Hypothalamus (tissue), 51 donors: ENCODE measurements at regions not wholly inside any gene's neighbourhood (a gene's known extent, or its start where the extent isn't known, plus 50 kb on each side); places are given as distances from the start of the nearest gene placed in this dataset.

Experiments used
- DNase-seq, 51 donors: peaks; one replicate each; lab custom pipeline; 2025; lab: John Stamatoyannopoulos, UW

DNA sequence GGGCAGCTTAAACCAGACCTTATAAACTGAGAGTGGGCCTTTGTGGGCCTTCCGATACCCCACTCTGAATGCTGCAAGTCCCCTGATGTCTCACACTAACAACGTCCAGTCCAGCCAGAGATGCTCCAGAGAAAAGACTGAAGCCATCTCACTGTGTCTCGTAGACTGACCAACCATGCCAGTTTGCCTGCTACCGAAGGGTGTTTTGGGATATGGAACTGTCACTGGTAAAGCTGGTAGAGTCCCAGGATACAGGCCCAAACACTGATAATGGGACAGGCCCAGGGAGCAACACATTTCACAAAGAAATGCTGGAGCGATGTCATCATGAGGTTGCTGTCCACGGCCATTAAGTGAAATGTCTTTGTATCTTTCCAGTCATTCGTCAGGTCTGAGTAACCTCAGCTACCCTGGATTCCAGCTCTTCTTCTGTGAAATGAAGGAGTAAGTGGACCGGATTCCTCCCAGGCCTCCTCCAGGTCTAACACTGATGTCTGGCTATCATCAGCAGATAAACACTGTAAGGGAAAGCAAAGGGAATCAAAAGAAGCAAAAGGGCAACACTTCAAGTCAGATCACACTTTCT lies 81.6 kb downstream of the SLC5A7 start:
- DNase-seq: no peak

DNA sequence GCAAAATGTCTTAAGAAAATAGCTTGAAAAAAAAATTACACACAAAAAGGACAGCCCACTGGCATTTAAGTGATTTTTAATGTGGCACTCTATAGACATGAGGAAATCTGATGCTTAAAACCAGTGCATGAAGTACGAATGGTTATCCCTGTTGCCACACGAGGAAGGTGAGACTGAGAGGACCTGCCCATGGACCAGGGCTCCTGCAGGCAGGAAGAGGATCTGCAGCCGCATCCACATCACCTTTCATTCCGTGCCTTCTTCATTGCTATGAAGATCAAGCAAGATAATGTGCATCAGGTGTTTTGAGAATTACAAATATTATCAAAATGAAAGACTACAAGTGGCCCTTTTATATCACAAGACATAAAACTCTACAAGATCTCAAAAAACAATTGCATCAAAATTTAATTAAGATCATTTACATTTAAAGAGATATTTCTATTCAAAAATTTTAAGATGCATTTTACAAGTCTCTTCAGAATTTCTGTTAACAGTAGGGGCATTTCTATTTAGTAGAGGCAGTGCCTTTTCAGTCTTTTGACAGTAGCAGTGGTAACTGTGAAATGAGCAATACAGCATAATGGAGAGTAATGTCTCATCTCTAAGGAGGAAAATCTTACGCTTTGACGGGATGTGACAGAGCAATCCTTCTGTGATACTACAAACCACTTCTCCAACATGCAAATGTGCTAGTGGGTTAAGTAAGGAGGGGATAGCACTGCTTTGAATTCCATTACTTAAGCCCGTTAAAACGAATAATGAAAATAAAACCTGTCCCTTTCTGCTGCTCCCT lies 83.4 kb downstream of the SLC5A7 start:
- no peak for DNase-seq

- no peak for DNase-seq
Measured at GRCh38 chr2:108073415-108074072, 87.2 kb downstream of the SLC5A7 start.

DNA sequence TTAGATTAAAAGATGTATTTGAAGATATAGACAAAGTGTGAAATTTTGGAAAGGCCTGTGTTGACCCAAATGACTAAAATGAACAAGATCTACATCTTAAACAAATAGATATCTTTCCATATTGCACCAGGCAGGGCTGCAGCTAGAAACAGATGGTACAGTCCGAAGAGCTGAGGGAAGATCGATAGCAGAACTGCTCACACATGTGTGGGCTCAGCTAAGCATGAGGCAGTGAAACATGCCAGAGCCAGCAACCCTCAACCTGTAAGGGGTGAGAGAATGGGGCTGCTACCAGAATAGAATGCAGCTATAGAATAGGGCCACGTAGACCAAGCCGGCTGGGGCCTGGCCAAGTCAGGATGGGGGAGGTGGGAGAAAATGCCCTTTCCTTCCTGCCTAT lies 87.8 kb downstream of the SLC5A7 start:
- DNase-seq: no peak

DNA sequence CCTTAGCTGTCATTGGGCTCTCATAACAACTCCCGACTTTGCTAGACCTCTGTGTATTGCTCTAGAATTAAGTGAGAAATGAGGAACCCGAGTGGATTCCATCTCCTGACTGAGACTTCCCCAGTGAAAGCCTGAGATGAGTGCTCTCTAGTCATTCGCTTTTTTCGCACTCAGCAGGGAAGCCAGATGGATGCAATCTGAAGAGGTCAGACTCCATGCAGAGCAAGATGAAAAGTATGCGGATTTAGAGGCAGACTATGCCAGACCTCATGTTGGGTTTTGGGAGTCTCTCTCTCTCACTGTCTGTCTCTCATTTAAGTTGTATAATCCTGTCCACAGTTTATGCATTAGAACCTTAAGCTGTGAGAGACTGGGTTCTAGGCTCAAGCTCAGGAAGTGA lies 88.6 kb downstream of the SLC5A7 start:
- DNase-seq: no peak

DNA sequence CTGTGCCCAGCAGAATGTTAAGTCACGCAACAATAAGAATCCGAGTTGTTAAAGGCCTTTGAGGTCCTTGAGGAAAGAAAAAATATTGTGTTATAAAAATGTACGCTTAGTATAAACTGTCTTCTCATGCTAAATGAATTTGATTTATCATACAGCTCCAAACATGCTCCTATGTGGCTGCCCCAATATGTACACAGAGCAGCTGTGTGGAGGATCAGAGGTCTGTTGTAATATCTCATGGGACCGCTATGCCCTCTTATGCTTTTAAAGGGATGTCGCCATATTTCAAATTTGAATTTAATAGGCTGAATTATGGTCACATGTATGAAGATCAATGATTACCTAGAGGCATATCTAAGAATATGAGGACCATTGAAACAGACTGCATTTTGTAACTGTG lies 90.2 kb downstream of the SLC5A7 start:
- no peak for DNase-seq

DNA sequence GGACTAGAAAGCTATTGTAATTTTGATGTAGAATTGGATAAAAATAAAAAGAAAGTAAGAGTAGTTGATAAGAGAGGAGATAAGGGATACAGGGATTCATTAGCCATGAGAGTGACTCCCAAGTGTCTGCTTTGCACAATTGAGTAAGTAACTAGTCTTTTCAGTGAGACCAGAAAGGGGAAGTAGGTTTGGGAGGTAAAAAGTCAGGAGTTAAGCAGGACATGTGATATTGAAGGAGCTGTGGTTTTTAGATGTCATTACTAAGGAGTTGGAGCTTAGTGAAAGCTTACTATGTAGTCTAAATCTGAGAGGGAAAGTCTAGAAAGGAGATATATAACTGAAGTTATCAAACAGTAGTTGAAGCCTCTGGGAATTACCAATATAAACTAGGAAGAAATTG lies 93.4 kb downstream of the SLC5A7 start:
- DNase-seq: no peak

DNA sequence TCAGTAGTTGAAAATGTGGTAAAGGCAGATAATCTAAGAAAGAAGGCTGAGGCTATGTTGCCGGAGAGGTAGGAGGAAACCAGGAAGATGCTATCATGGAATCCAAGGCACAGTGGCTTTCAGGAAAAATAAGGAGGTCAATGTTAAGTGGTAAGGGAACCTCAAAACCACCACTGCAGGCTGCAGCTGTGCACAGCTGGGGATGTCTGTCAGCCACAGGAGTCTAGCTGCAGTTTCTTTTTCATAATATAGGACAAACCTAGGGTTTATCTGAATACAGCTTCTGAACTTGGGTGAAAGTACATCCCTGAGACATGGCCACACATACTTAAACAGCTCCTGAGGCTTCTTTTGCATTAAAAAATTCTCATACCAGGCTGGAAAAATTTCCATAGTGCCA lies 93.9 kb downstream of the SLC5A7 start:
- no peak for DNase-seq

DNA sequence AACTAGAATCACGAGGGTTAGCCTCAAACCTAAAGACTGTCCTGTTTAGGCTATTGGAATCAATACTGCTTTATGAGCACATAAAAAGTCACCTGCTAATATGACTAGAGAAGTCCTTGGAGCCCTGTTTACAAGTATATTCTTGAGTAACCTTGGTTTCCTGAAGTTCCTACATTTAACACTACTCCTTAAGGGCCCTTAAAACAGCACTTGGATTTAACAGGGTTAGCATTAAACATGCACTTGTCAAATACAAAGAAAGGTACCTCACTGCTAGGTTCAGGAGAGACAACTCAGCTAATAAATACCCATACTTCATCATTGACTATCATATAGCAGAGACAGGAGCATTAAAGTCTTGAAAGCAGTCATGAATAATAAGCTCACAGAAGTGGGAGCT lies 96.7 kb downstream of the SLC5A7 start:
- no peak for DNase-seq

GRCh38 chr2:108084311-108084710 lies 98.0 kb downstream of the SLC5A7 start:
- no peak for DNase-seq

DNA sequence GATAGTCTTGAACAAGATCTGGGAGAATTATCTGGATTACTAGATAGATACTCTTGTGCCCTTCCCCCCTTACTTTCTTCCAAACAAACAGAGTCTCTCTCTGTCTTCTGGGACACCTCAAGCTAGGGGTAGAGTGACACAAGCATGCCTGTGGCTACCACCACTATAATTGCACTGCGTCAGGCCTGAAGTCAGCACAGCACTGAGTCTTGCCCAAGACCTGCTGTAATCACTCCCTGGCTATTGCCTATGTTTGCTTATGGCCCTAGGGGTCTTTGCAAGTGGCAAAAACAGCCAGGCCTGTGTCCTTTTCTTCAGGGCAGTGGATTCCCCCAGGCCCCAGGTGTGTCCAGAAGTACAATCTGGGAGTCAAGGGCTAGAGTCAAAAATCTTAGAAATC lies 106.6 kb downstream of the SLC5A7 start:
- DNase-seq: no peak

- DNase-seq: no peak
Measured at GRCh38 chr2:108101481-108101880, 115.2 kb downstream of the SLC5A7 start.

GRCh38 chr2:108106731-108107130 lies 120.4 kb downstream of the SLC5A7 start:
- DNase-seq: no peak

DNA sequence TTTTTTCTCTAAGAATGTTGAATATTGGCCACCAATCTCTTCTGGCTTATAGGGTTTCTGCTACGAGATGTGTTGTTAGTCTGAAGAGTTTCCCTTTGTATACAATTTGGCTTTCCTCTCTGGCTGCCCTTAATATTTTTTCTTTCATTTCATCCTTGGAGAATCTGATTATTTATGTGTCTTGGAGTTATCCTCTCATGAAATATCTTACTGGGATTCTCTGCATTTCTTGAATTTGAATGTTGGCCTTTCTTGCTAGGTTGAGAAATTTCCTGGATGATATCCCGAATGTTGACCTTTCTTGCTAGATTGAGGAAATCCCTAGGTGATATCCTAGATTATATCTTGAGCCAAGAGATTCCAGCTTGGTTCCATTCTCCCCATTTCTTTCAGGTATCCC lies 125.6 kb downstream of the SLC5A7 start:
- no peak for DNase-seq

GRCh38 chr2:108115868-108116267 lies 123.9 kb upstream of the SULT1C3 start:
- no peak for DNase-seq

- no peak for DNase-seq
Measured at GRCh38 chr2:108118996-108119395, 120.8 kb upstream of the SULT1C3 start.

- no peak for DNase-seq
Measured at GRCh38 chr2:108119492-108119891, 120.3 kb upstream of the SULT1C3 start.

- no peak for DNase-seq
Measured at GRCh38 chr2:108124736-108125495, 114.9 kb upstream of the SULT1C3 start.

DNA sequence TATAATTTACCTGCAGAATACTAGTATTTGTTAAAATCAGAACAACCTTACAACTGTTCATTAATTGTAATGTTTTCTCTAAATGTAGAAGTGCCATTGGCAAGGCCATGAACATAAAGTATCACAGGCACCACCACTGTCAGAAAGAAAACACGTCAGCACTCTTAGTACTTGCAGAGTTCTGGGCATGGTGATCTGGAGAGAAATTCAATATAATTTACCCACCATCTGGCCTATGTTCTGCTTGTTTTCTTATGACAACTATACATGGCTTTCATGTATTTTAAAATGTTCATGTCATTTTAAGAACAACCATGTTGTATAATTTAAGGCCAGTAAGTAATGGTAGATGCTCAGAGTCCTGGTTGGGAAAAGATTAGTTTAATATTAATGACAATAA lies 114.2 kb upstream of the SULT1C3 start:
- DNase-seq: no peak

- no peak for DNase-seq
Measured at GRCh38 chr2:108128249-108128648, 111.5 kb upstream of the SULT1C3 start.

DNA sequence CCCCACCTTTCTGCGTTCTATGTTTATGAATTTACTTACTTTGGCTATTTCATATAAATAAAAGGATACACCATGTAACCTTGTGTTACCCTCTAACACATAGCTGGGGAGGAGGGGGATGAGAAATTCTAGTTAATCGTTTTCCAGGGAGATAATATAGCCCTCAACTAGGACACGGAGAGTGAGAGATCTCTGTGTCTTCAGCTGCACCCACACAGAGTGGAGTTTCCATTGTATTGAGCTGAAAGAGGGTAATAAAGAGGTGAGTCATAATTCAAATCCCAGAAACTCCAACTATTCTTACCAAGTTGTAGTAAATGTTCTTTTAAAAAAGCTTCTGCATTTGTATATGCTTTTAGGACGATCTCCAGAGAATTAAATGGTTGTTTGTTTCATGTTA lies 110.1 kb upstream of the SULT1C3 start:
- DNase-seq: peak in 1 of 51 donors; percentile 40
